CD4-positive, alpha-beta T cell treated with Interleukin-4 for 1 hour (primary cell): ENCODE measurements at regions not wholly inside any gene's neighbourhood (a gene's known extent, or its start where the extent isn't known, plus 50 kb on each side); places are given as distances from the start of the nearest gene placed in this dataset.
"Not testable (repeated sequence)": the region's sequence is repeated elsewhere in the genome, so short reads cannot be mapped to it uniquely, and the experiment has no call there.

Source experiments
- DNase-seq, 2 donors: peaks; one replicate each; pipeline ENCODE4 v3.0.0-alpha.2; 2020 to 2022

GRCh38 chr9:78677326-78677725 is 380.4 kb downstream of the PSAT1 start:
- DNase-seq, result no peak

GRCh38 chr9:78678877-78679276 is 382.0 kb downstream of the PSAT1 start:
- no peak for DNase-seq

- DNase-seq, result no peak
Observed at GRCh38 chr9:78680196-78680595, 383.3 kb downstream of the PSAT1 start.

- DNase-seq, result no peak
Observed at GRCh38 chr9:78682216-78682615, 385.3 kb downstream of the PSAT1 start.

GRCh38 chr9:78685471-78685870 is 388.5 kb downstream of the PSAT1 start:
- DNase-seq, result no peak

GRCh38 chr9:78688796-78689195 is 391.9 kb downstream of the PSAT1 start:
- no peak for DNase-seq

- DNase-seq, result no peak
Observed at GRCh38 chr9:78691542-78691941, 394.6 kb downstream of the PSAT1 start.

- no peak for DNase-seq
Observed at GRCh38 chr9:78692871-78693270, 395.9 kb downstream of the PSAT1 start.

- DNase-seq, result no peak
Observed at GRCh38 chr9:78694974-78695373, 398.0 kb downstream of the PSAT1 start.

- no peak for DNase-seq
Observed at GRCh38 chr9:78695519-78695918, 398.6 kb downstream of the PSAT1 start.

- DNase-seq, result no peak
Observed at GRCh38 chr9:78697618-78698017, 400.7 kb downstream of the PSAT1 start.

- no peak for DNase-seq
Observed at GRCh38 chr9:78698371-78698770, 401.4 kb downstream of the PSAT1 start.

- DNase-seq, result not testable (repeated sequence)
Observed at GRCh38 chr9:78699217-78699616, 402.3 kb downstream of the PSAT1 start.

GRCh38 chr9:78704153-78704552 is 407.2 kb downstream of the PSAT1 start:
- not testable (repeated sequence) for DNase-seq

- DNase-seq, result no peak
Observed at GRCh38 chr9:78707080-78707479, 410.2 kb downstream of the PSAT1 start.

- no peak for DNase-seq
Observed at GRCh38 chr9:78707481-78707991, 410.6 kb downstream of the PSAT1 start.

- no peak for DNase-seq
Observed at GRCh38 chr9:78712903-78713613, 416.1 kb downstream of the PSAT1 start.

- DNase-seq, result no peak
Observed at GRCh38 chr9:78713614-78714405, 416.9 kb downstream of the PSAT1 start.

- DNase-seq, result no peak
Observed at GRCh38 chr9:78714576-78714975, 417.7 kb downstream of the PSAT1 start.

GRCh38 chr9:78719029-78719428 is 422.1 kb downstream of the PSAT1 start:
- DNase-seq, result not testable (repeated sequence)

- DNase-seq, result no peak
Observed at GRCh38 chr9:78724896-78725295, 428.0 kb downstream of the PSAT1 start.

GRCh38 chr9:78725503-78725902 is 428.6 kb downstream of the PSAT1 start:
- DNase-seq, result no peak

- no peak for DNase-seq
Observed at GRCh38 chr9:78745331-78745730, 448.4 kb downstream of the PSAT1 start.

GRCh38 chr9:78746010-78746409 is 449.1 kb downstream of the PSAT1 start:
- no peak for DNase-seq
